OCI-LY7 (cell line): ENCODE measurements at regions not wholly inside any gene's neighbourhood (a gene's known extent, or its start where the extent isn't known, plus 50 kb on each side); places are given as distances from the start of the nearest gene placed in this dataset.

ENCODE experiments used
- EZH2phosphoT487 ChIP-seq: fragments of 200-600 bp; sonication (generic); IDR thresholded peaks from 2 replicates; pipeline ENCODE4 v1.6.1; 2018; ENCODE audit warnings: low read depth, borderline replicate concordance, mild to moderate bottlenecking, mixed run types, antibody characterized with exemption, low read length, moderate library complexity, mixed read lengths
- TF ChIP-seq, protein P1 (sequence below): fragments of 200-600 bp; sonication (generic); conservative IDR thresholded peaks from 2 replicates; pipeline ENCODE4 v1.5.1; 2014; ENCODE audit warnings: mild to moderate bottlenecking, antibody characterized with exemption, low read length, moderate library complexity, mixed read lengths

- TF ChIP-seq, protein P1, sequence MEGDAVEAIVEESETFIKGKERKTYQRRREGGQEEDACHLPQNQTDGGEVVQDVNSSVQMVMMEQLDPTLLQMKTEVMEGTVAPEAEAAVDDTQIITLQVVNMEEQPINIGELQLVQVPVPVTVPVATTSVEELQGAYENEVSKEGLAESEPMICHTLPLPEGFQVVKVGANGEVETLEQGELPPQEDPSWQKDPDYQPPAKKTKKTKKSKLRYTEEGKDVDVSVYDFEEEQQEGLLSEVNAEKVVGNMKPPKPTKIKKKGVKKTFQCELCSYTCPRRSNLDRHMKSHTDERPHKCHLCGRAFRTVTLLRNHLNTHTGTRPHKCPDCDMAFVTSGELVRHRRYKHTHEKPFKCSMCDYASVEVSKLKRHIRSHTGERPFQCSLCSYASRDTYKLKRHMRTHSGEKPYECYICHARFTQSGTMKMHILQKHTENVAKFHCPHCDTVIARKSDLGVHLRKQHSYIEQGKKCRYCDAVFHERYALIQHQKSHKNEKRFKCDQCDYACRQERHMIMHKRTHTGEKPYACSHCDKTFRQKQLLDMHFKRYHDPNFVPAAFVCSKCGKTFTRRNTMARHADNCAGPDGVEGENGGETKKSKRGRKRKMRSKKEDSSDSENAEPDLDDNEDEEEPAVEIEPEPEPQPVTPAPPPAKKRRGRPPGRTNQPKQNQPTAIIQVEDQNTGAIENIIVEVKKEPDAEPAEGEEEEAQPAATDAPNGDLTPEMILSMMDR, result no peak
- TF ChIP-seq EZH2phosphoT487, result no peak
Measured at GRCh38 chr15:95901271-95901670, 429.2 kb upstream of the NR2F2 start.
